HG03095 (cell line): ENCODE measurements at regions not wholly inside any gene's neighbourhood (a gene's known extent, or its start where the extent isn't known, plus 50 kb on each side); places are given as distances from the start of the nearest gene placed in this dataset.

ENCODE experiments used
- ATAC-seq: cut with Tn5 transposase; IDR thresholded peaks from one replicate; pipeline ENCODE4 v1.9.1; 2021; ENCODE audit warnings: moderate library complexity; ENCODE audit not compliant: unreplicated experiment

DNA sequence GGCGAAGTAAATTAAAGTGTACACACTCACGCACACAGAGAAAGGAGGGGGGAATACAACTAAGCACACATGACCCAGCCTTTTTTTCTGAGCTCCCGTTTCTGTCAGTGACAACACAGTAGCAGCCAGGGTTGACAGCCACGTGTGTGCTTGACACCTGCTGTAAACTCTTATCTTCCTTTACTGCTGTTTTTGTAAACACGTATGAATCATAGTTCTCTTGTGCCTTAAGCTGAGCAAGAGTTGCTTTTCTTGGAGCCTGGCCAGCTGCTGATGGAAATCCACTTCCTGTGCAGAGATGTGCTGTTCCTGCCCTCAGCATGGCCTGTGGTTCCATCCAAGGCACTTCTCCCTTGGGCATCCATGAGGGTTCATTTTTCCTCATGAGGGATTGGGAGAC is 561.9 kb downstream of the GALR1 start:
- no peak for ATAC-seq

DNA sequence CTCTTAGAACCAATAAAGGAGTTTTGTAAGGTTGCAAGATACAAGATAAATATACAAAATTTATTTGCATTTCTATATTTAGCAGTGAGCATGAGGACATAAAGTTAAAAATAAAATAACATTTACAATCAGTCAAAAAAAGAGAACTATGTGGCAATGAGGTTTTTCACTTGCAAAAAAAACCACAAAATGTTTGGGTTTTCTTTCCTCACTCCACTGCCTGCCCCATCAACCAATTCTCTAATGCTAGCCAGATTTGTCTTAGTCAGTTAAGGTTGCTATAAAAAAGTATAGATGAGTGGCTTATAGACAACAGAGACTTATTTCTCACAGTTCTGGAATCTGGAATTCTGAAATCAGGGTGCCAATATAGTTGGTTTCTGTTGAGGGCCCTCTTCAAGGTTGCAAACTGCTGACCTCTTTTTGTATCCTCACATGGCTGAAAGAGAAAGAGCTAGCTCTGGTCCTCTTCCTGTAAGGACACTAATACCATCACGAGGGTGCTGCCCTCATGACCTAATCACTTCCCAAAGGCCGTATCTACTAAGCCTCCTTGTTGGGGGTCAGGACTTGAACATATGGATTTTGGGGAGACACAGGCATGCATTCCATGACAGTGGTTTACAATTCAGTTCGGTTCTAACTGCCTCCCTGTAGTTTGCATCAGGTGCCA is 566.2 kb downstream of the GALR1 start:
- no peak for ATAC-seq

DNA sequence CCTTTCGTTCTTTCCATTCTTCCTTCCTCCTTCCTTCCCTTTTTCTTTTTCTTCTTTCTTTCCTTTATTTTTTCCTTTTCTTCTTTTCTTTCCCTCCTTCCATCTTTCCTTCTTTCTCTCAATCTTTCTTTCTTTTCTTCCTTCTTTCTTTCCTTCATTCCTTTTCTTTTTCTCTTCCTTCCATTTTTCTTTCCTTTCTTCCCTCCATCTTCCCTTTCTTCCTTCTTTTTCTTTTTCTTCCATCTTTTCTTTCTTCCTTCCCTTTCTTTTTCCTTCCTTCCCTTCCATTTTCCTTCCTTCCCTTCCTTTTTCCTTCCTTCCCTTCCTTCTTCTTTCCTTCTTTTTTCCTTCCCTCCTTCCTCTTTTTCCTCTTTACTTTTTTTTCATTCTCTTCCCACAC is 568.7 kb downstream of the GALR1 start:
- ATAC-seq: no peak

DNA sequence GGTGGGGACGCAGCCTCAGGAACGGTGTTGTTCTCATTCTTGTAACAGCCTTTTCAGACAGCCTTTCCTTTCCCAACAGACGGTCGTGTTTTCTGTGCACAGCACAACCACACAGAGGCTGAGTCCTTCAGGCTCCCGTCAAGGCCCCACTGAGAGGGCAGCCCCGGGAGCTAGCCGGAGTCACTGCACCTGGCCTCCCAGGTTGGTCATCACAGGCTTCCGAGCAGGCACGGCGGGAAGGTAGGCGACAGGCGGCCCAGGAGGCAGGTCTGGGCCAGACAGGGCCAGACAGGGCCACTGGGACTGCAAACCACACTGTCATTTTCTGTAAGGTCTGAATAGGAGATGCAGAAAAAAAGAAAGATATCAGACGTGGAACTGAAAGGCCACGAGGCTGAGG is 570.8 kb downstream of the GALR1 start:
- no peak for ATAC-seq

DNA sequence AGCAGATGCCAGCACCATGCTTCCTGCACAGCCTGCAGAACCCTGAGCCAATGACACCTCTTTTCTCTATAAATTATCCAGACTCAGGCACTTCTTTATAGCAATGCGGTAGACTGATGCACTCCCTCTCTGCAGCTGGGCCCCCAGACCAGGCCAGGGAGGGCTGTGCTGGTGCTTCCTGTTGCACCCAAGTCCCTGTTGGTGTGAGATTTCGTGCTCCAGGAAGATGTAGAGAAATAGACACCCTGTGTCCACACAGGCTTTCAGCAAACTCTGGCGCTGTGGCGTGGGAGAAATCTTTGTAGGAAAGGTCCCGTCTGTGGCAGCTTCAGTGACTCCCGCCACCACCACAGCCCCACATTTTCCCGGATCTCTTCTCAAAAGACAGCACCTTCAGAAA is 572.2 kb downstream of the GALR1 start:
- no peak for ATAC-seq

DNA sequence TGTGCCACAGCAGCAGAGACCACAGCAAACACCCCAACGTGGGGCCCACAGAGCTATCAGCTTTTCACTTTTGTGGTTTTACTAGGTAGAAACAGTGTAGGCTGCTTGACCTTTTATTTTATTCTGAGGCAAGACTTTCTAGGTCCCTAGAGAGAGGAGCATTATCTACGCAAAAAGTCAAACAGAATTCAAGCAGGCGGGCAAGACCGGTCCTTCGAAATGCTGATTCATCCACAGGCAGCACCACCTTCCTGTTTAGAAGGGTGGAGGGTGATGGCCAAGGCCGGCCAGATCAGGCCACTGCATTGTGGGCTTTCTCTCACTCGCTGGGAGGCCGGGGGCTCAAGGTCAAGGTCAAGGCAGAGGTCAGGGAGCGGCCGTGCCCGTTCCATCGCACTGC is 573.0 kb downstream of the GALR1 start:
- ATAC-seq: no peak

DNA sequence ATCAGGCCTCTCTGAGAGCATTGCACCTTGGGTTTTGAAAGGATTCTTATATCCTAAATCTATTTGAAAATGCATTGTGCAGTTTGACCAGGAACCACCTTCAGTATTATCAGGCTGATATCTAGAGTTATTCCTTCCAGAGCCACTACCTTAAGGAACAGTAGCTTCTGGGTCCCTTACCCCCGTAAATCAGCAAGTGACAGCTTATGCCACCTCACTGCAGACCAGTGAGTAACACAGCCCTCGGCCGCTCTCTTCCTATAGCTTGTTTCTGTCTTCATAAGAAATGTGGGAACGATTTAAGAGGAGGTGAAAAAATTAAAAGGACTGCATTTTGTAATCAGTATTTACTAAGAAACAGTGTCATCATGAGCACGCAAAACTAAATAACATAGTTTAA is 584.2 kb downstream of the GALR1 start:
- ATAC-seq: no peak

DNA sequence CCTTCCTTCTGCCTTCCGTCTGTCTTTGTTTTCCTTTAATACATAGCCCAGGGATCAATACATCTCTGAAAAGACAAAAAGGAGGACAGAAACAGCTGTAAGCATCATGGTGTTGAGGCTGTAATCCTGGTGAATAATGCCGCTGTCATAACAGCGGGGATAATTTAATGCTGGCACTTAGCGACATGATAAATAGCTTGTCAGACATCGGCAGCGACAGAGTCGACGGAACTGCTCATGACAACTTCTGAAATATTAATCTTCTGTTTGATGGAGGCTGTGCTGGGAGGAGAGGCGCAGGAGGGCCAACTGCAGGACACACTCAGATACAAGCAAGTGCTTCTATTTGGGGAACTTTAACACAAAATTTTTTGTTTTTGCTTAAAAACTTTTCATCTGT is 602.2 kb downstream of the GALR1 start:
- ATAC-seq: no peak

DNA sequence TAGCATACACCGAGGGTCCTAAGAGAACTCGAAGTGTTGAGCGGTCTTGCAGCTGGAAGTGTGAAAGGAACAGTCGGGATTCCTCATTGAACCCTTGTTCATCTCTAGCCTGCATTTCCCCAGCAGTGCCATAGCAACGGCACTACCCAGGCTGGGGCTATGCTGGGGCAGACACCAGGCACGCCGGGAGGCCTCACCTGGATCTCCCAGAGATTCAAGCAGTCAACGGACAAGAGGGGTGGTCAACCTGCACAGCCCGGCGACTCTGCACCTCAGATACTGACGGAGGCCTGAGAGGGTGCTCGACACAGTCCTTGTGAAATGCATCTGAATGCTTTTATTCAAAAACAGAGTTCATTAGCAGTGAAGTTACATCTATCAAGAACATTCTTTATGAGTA is 604.2 kb downstream of the GALR1 start:
- ATAC-seq: no peak

DNA sequence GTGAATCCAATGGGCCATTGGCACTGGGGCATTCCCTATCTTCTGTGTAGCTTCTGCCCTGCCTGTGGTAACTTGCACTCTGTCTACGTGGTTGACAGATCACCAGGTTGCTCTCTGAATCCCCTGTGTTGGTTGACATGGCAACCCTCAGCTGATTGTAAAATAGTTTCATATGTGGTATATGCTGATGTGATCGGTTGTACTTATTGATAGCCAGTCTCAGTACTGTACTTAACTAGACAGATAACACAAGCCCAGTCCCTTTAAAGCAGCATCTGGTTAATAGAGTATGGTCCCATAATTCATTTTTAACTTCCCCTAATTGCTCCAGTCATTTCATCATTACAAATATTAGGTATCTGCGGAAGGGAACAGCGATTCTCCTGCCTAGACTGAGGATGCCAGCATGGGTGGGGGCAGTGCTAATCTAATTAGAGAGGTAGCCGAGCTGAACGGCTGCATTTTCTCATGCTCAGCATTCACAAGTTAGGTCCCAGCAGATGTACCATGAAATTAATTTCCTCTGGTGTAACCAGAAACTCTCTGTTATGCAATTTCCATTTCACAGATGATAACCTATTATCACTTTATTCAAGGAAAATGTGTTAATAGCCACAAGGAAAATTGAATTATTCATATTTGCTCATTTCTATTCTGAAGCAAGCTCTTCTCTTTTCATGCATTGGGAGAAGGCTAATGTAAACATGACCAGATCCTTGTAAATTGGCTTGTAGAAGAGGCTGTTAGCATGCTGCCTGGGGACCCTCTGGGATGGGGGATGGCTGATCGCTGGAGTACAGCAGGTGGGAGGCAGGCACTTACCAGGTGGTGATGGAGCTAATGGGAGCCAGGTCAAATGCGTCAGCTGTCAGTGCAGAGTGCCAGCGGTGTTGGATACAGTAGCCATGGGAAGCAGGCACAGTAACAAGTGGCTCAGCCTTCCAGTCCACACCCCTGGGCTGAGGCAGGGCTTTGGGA is 608.3 kb downstream of the GALR1 start:
- ATAC-seq: no peak

DNA sequence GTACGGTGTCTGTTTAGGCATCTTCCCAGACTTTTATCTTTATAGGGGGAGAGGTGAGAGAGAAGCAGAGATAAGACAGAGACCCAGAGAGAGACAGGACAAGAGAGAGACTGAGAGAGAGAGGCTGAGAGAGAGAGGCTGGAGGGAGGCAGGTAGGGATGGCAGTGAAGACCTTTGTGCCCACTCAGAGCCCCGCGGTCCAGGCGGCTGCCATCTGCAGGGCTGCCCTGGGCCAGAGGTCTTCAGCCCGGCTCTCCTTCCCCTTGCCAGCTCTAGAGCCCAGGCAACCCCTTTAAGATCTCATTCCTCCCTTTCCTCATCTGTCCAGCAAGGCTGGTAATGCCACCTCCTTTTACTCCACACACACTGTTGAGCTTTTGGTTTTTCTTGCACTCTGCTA is 610.0 kb downstream of the GALR1 start:
- no peak for ATAC-seq

DNA sequence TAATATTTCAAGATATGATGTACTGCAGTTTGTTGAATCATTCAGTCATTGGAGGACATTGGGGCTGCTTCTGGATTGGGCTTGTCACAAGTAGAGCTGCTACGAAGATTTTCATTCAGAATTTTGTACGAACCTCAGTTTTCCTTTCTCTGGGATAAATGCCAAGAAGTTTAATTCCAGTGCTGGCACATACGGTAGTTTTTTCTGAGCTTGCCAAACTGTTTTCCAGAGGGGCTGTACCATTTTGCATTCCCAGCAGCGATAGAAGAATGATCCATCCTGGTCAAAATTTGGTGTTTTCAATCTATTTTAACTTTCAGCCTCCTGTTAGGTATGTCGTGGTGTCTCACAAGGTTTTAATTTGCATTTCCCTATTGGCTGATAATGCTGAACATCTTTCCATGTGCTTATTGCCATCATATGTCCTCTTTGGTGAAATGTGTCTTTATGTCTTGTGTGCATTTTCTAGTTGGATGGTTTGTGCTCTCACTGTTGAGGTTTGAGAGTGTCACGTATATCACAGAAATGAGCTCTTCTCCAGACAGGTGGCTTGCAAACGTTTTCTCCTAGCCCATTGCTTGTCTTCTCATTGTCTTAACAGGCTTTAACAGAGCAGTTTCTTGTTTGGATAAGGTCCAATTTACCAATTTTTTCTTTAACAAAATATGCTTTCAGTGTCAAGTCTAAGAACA is 612.6 kb downstream of the GALR1 start:
- no peak for ATAC-seq

DNA sequence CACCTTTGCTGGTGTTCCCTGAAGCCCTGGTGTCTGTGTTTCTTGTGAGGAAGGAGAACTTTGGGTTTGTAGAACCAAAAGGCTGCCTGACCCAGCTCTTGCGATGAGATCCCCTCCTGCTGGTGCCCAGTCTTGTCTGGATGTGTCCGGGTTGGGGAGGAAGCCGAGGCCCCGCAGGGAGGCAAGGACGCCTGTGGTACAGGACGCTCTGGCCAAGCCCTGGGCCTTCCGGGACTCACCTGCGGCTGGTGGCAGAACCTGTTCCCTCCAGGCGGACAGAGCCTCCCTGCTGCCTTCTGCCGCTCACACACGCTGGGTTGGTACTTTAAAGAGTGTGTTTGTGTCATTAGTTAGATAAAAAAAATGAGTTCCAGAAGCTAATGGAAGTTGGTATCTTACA is 616.2 kb downstream of the GALR1 start:
- ATAC-seq: no peak

DNA sequence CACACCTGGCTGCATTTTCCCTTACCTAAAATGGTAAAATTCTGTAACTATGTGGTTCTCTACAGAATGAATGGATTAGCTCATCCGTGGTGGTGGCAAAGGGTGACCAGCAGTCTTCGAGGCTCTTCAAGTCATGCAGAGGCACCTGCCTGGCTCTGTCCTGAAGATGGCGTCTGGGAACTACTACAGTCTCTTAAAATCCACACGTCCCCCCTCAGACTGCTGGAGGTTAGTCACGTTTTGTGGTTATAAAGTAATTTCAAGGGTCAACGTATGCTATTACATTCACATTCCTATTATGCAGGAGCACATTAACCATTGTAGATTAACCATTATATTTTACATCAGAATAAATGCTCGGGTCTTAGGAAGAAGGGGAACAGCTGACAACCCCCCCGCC is 616.7 kb downstream of the GALR1 start:
- no peak for ATAC-seq

DNA sequence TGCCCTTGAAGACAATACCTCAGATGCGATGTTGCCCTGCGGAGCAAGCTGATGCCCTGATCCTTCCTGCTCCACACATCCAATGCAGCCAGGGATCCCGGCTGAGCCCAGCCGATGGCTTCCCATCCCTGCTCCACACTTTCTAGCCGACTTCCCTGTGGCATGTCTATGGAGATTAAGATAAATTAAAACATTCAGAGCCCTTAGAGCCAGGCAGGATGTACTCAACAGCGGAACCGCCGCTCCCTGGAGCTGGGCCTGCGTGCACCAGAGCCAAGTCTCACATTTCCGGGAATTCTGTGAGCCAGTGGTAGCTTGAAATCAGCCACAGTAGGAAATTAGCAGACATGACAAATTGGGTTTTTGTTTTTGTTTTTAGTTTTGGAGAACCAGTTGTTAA is 620.6 kb downstream of the GALR1 start:
- ATAC-seq: no peak

DNA sequence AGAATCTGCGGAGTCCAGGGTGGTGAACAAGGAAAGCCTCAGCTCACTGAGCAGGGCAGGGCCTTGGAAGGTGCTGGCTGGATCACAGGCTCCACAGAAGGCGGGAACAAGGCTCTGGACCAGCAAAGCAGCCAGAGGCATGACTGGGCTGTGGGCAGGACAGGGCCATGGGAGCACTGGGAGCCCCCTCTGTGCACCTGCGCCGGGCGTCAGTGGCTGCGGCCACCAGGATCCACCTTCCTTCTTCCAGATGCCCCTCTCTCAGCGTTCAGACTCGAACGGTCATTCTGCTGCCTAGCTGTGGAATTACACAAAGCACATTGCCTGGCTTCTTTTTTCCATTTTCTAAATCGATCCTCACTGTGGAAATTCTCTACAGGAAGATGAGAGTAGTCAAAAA is 621.2 kb downstream of the GALR1 start:
- no peak for ATAC-seq

DNA sequence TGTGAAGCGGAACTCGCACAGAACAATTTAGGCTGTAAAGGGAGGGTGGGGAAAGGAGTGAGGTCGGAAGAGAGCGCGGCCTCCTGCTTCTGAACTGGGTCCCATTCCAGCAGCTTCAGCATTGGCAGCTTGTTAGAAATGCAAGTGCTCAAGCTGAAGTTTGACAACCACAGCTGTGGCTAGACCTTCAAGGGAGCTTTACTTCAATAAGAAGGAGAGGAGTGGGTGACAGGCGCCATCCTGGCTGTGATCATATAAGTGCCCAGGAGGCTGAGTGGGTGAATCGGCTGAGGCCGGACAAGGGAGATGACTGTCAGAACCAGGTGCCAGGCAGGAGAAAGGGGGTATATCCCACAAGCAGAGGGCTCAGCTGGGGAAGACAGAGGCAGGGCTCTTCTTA is 622.5 kb downstream of the GALR1 start:
- no peak for ATAC-seq

DNA sequence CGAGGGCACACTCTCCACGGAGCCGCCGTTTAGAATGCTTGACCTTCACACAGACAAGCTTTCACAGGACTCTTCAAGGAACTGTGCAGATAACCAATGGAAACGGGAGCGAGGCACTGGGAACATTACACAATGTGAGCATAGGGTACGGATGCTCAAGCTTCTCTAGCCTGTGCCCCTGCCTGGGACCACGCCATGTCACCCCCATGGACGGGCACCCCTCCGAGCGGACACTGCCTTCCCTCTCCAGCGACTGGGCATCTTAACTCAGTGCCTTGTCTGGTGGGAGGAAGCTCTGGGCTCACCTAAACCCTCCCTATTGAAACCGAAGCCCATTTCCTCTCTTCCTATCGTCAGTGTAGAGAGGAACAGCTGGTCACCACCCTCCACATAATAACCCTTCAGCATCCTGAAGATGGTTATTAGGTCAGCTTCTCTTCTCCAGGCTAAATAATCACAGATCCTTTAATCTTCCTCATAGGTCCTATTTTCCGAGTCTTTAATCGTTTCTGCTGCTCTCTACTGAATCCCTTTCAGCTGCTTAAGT is 626.7 kb downstream of the GALR1 start:
- no peak for ATAC-seq

DNA sequence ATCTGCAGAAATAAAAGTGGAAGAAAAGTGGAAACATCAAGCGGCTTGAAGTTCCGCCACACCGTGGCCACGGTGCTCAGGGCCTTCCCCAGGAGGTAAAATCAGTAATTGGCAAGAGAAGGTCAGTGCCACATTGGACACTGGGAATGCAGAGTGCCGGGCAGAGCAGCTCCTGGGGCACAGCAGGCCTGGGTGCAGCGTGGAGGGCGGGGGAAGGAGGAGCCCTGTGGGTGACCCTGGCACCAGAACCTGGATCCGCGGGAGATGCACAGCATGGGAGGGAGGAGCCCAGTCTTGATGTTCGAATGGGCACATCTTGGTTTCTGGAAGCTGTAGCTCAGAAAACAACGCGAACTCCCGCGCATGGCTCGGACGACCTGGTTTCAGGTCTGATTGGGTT is 630.2 kb downstream of the GALR1 start:
- no peak for ATAC-seq

DNA sequence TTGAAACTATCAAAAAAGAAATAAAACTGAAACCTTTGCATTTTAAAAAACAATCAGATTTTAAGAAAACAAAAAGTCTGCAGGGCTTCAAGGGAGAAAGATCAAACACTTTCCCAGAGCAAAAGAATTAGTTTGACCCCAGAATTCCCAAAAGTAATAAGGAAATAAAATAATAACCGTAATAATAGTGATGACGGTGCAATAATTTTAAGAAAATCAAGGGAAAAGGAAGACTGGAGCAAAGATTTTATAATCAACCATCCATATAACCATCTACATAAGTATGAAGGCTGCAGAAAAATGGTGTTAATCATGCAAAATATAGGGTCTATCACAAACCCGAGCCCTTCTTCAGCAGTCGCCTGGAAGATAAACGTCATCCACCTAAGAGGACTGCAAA is 634.8 kb downstream of the GALR1 start:
- ATAC-seq: no peak

DNA sequence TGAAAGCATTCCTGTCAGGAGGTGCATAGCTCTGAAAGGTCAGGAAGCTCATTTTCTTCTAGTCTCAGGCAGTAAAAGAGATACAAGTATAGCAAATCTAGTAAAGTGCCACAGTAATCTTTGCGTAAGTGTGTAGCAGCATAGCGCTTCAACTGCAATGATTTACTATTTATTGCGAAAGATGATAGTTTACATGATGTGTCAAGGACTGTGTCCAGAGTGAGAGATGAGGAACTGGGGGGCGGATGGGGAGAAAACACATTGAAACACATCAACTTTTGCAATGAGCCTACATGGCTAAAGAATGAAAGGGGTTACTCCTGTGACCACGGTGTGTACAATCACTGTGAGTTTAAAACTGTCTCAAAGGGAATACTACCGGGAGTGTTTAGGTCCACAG is 644.4 kb downstream of the GALR1 start:
- no peak for ATAC-seq

DNA sequence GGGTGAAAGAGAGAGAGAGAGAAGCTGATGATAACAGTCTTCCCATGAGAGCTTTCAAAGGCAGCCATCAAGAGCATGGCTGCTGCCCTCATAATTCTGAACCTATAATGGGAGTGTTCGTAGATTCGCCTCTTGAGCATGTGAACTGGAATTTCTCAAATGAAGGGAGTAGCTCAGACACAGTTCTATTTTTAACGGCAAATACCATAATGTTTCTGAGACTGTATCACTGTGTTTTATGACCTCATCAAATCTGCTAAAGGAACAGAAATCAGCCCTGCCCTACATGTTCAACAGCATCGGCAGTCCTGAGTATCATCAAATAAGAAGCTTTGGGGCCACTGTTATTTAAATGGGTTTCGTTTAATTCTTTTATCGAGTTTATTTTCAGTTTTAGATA is 645.6 kb downstream of the GALR1 start:
- no peak for ATAC-seq
